Choroid plexus epithelial cell (primary cell): ENCODE measurements at regions not wholly inside any gene's neighbourhood (a gene's known extent, or its start where the extent isn't known, plus 50 kb on each side); places are given as distances from the start of the nearest gene placed in this dataset.

ENCODE experiments used
- DNase-seq: peaks from one replicate; pipeline ENCODE4 v3.0.0-alpha.2; 2010; ENCODE audit warnings: low read depth
- H3K4me3 ChIP-seq: 2 replicates; pipeline ENCODE4 v1.5.1; 2011; ENCODE audit warnings: low read depth, mild to moderate bottlenecking, control low read depth, low read length, moderate library complexity
- CTCF ChIP-seq: conservative IDR thresholded peaks from 2 replicates; pipeline ENCODE4 v1.5.1; 2011; ENCODE audit warnings: low read depth, mild to moderate bottlenecking, control low read depth, inconsistent platforms, low read length, moderate library complexity

GRCh38 chr3:193779933-193780332 is 186.9 kb downstream of the OPA1 start:
- TF ChIP-seq CTCF: no peak
- no peak for DNase-seq
- no peak overlapping the region for H3K4me3 ChIP-seq

GRCh38 chr3:193780397-193780796 is 187.4 kb downstream of the OPA1 start:
- no peak overlapping the region for H3K4me3 ChIP-seq
- no peak for DNase-seq
- TF ChIP-seq CTCF: no peak

- peak; percentile 90 for TF ChIP-seq CTCF
- no peak overlapping the region for H3K4me3 ChIP-seq
- peak; percentile 71 for DNase-seq
Observed at GRCh38 chr3:193780810-193781478, 187.9 kb downstream of the OPA1 start.

- no peak overlapping the region for H3K4me3 ChIP-seq
- no peak for TF ChIP-seq CTCF
- DNase-seq: peak; percentile 30
Observed at GRCh38 chr3:193782276-193782647, 189.3 kb downstream of the OPA1 start.

GRCh38 chr3:193782747-193783146 is 189.7 kb downstream of the OPA1 start:
- no peak for TF ChIP-seq CTCF
- no peak for DNase-seq
- H3K4me3 ChIP-seq: no peak overlapping the region

GRCh38 chr3:193783166-193783896 is 190.3 kb downstream of the OPA1 start:
- DNase-seq: peak; percentile 44
- H3K4me3 ChIP-seq: no peak overlapping the region
- TF ChIP-seq CTCF: no peak

- DNase-seq: no peak
- TF ChIP-seq CTCF: peak; percentile 5
- no peak overlapping the region for H3K4me3 ChIP-seq
Observed at GRCh38 chr3:193784822-193785221, 191.8 kb downstream of the OPA1 start.
